Omental fat pad (tissue), 3 donors: ENCODE measurements at regions not wholly inside any gene's neighbourhood (a gene's known extent, or its start where the extent isn't known, plus 50 kb on each side); places are given as distances from the start of the nearest gene placed in this dataset.

ENCODE experiments used
- ATAC-seq: fragments of 150-250 bp; one replicate; pipeline ENCODE4 v1.9.1; 2016; ENCODE audit warnings: mild to moderate bottlenecking, moderate library complexity; ENCODE audit not compliant: low FRiP score
- DNase-seq: peaks from one replicate; pipeline ENCODE4 v3.0.0-alpha.2; 2019; ENCODE audit warnings: low spot score
- TF ChIP-seq, protein P1 (sequence below), 3 donors: fragments of 450-650 bp; IDR thresholded peaks; one replicate each; pipeline ENCODE4 v1.5.1; 2016 to 2017; ENCODE audit warnings: antibody characterized with exemption in 3 of 3, mild to moderate bottlenecking in 3 of 3, moderate library complexity in 2 of 3

GRCh38 chr18:45510656-45511055 lies 104.6 kb upstream of the SLC14A2 start:
- DNase-seq (no peak), ATAC-seq (no peak)
- TF ChIP-seq, protein P1, sequence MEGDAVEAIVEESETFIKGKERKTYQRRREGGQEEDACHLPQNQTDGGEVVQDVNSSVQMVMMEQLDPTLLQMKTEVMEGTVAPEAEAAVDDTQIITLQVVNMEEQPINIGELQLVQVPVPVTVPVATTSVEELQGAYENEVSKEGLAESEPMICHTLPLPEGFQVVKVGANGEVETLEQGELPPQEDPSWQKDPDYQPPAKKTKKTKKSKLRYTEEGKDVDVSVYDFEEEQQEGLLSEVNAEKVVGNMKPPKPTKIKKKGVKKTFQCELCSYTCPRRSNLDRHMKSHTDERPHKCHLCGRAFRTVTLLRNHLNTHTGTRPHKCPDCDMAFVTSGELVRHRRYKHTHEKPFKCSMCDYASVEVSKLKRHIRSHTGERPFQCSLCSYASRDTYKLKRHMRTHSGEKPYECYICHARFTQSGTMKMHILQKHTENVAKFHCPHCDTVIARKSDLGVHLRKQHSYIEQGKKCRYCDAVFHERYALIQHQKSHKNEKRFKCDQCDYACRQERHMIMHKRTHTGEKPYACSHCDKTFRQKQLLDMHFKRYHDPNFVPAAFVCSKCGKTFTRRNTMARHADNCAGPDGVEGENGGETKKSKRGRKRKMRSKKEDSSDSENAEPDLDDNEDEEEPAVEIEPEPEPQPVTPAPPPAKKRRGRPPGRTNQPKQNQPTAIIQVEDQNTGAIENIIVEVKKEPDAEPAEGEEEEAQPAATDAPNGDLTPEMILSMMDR (IDR thresholded peaks at IDR 0.05), result no peak

- no peak for DNase-seq
- peak; percentile 62 for ATAC-seq
- TF ChIP-seq, protein P1 (IDR thresholded peaks at IDR 0.05), result no peak
Observed at GRCh38 chr18:45512363-45512953, 102.8 kb upstream of the SLC14A2 start.

- TF ChIP-seq, protein P1 (IDR thresholded peaks at IDR 0.05), result no peak
- no peak for ATAC-seq
- no peak for DNase-seq
Observed at GRCh38 chr18:45517181-45517741, 98.0 kb upstream of the SLC14A2 start.

GRCh38 chr18:45518311-45519155 lies 96.7 kb upstream of the SLC14A2 start:
- ATAC-seq, result no peak
- no peak for DNase-seq
- TF ChIP-seq, protein P1 (IDR thresholded peaks at IDR 0.05), result no peak

GRCh38 chr18:45519411-45520280 lies 95.6 kb upstream of the SLC14A2 start:
- no peak for DNase-seq
- TF ChIP-seq, protein P1 (IDR thresholded peaks at IDR 0.05), result no peak
- ATAC-seq, result no peak

GRCh38 chr18:45521136-45521535 lies 94.1 kb upstream of the SLC14A2 start:
- TF ChIP-seq, protein P1 (IDR thresholded peaks at IDR 0.05), result no peak
- ATAC-seq (peak; percentile 72), DNase-seq (no peak)
